ENCODE measurements at regions not wholly inside any gene's neighbourhood (a gene's known extent, or its start where the extent isn't known, plus 50 kb on each side); places are given as distances from the start of the nearest gene placed in this dataset.

- TF ChIP-seq POLR2A (IDR thresholded peaks at IDR 0.05; ENCODE audit: low read depth, low read length) (no peak), EZH2 (IDR thresholded peaks at IDR 0.05; ENCODE audit: borderline replicate concordance, low read depth, low read length, severe bottlenecking) (no peak), FOS (IDR thresholded peaks at IDR 0.05; ENCODE audit: borderline replicate concordance, insufficient read depth, low read length) (no peak)
- no peak overlapping the region for H3K9ac ChIP-seq (replicated peaks; ENCODE audit: extremely low read depth, insufficient read depth, low read length)
- H3K4me3 ChIP-seq (replicated peaks in 1 of 3; ENCODE audit: insufficient read depth in 1 of 3, low read depth in 1 of 3, low read length in 3 of 3), result no peak overlapping the region
- no peaks in the 10 kb centered on the region for H3K36me3 ChIP-seq (ENCODE audit: control insufficient read depth in 2 of 2, extremely low read depth in 1 of 2, insufficient read depth in 2 of 2, low read length in 2 of 2)
- no peaks in the 10 kb centered on the region for H3K27me3 ChIP-seq (ENCODE audit: control insufficient read depth in 2 of 2, insufficient read depth in 2 of 2, low read length in 2 of 2)
- DNase-seq (ENCODE audit: low read depth, low spot score), result no peak
- no peaks in the 10 kb centered on the region for H4K20me1 ChIP-seq (replicated peaks; ENCODE audit: control insufficient read depth, extremely low read depth, insufficient read depth, low read length)
- BruUV-seq (replicated peaks), result no TSS peak
- intact Hi-C loops (cut with micrococcal nuclease) (no loop called here), dilution Hi-C loops (cut with MboI; ENCODE audit: extremely low pct_ligation_motif_present, low sequenced_read_pairs) (no loop called here)
- no peaks in the 10 kb centered on the region for H3K9me1 ChIP-seq (replicated peaks; ENCODE audit: control insufficient read depth, extremely low read depth, insufficient read depth, low read length)
- H3K27ac ChIP-seq (ENCODE audit: insufficient read depth, low read depth, low read length), result no peak overlapping the region
- no peak overlapping the region for H2AFZ ChIP-seq (ENCODE audit: low read depth, low read length)
- H3K4me1 ChIP-seq (ENCODE audit: control insufficient read depth, extremely low read depth, insufficient read depth, low read length), result no peaks in the 10 kb centered on the region
- FAIRE-seq, result no peak
- H3K4me2 ChIP-seq (ENCODE audit: insufficient read depth, low read length), result no peak overlapping the region
- CTCF ChIA-PET, result no interaction called here
- H3K9me3 ChIP-seq (replicated peaks; ENCODE audit: control insufficient read depth, insufficient read depth, low read length), result no peaks in the 10 kb centered on the region
- no peaks in the 10 kb centered on the region for H3K79me2 ChIP-seq (ENCODE audit: control insufficient read depth, insufficient read depth, low read length)
- POLR2A ChIA-PET, result no interaction called here
Observed at GRCh38 chr18:32607816-32608215, 137.1 kb upstream of the GAREM1 start.

- H3K9me1 ChIP-seq (replicated peaks; ENCODE audit: control insufficient read depth, extremely low read depth, insufficient read depth, low read length), result no peaks in the 10 kb centered on the region
- TF ChIP-seq MAX (IDR thresholded peaks at IDR 0.05; ENCODE audit: insufficient read depth, insufficient read length) (no peak), GATA2 (IDR thresholded peaks at IDR 0.05; ENCODE audit: insufficient read depth, insufficient read length, low read depth, low read length) (no peak), POLR2A (IDR thresholded peaks at IDR 0.05; ENCODE audit: low read depth, low read length) (no peak), FOS (IDR thresholded peaks at IDR 0.05; ENCODE audit: borderline replicate concordance, insufficient read depth, low read length) (no peak), MYC (IDR thresholded peaks at IDR 0.05; ENCODE audit: low read depth, low read length) (no peak), JUN (IDR thresholded peaks at IDR 0.05; ENCODE audit: borderline replicate concordance, insufficient read depth, insufficient read length, low read depth) (no peak), CTCF (IDR thresholded peaks at IDR 0.05; ENCODE audit: extremely low read depth in 1 of 2, insufficient read depth in 1 of 2, low read depth in 1 of 2, low read length in 2 of 2) (no peak), POLR2AphosphoS5 (IDR thresholded peaks at IDR 0.05; ENCODE audit: insufficient read depth, low read depth, low read length) (no peak), EZH2 (IDR thresholded peaks at IDR 0.05; ENCODE audit: borderline replicate concordance, low read depth, low read length, severe bottlenecking) (no peak)
- H3K9me3 ChIP-seq (replicated peaks; ENCODE audit: control insufficient read depth, insufficient read depth, low read length), result no peaks in the 10 kb centered on the region
- ChIA-PET POLR2A (no interaction called here), CTCF (no interaction called here)
- no peak overlapping the region for H3K4me2 ChIP-seq (ENCODE audit: insufficient read depth, low read length)
- H3K4me1 ChIP-seq (ENCODE audit: control insufficient read depth, extremely low read depth, insufficient read depth, low read length), result no peaks in the 10 kb centered on the region
- FAIRE-seq, result no peak
- intact Hi-C loops (cut with micrococcal nuclease), result no loop called here
- no peaks in the 10 kb centered on the region for H3K36me3 ChIP-seq (ENCODE audit: control insufficient read depth in 2 of 2, extremely low read depth in 1 of 2, insufficient read depth in 2 of 2, low read length in 2 of 2)
- DNase-seq (ENCODE audit: low read depth, low spot score), result no peak
- no peak overlapping the region for H3K27ac ChIP-seq (ENCODE audit: insufficient read depth, low read depth, low read length)
- H3K27me3 ChIP-seq (ENCODE audit: control insufficient read depth in 2 of 2, insufficient read depth in 2 of 2, low read length in 2 of 2), result no peaks in the 10 kb centered on the region
- H3K4me3 ChIP-seq (replicated peaks in 1 of 3; ENCODE audit: insufficient read depth in 1 of 3, low read depth in 1 of 3, low read length in 3 of 3), result no peak overlapping the region
- no peaks in the 10 kb centered on the region for H4K20me1 ChIP-seq (replicated peaks; ENCODE audit: control insufficient read depth, extremely low read depth, insufficient read depth, low read length)
- dilution Hi-C loops (cut with MboI; ENCODE audit: extremely low pct_ligation_motif_present, low sequenced_read_pairs), result no loop called here
- no peak overlapping the region for H3K9ac ChIP-seq (replicated peaks; ENCODE audit: extremely low read depth, insufficient read depth, low read length)
- no peak overlapping the region for H2AFZ ChIP-seq (ENCODE audit: low read depth, low read length)
- no TSS peak for BruUV-seq (replicated peaks)
- no peaks in the 10 kb centered on the region for H3K79me2 ChIP-seq (ENCODE audit: control insufficient read depth, insufficient read depth, low read length)
Observed at GRCh38 chr18:32598144-32598543, 127.5 kb upstream of the GAREM1 start.

Measured in endothelial cell of umbilical vein (primary cell).